ENCODE measurements at regions not wholly inside any gene's neighbourhood (a gene's known extent, or its start where the extent isn't known, plus 50 kb on each side); places are given as distances from the start of the nearest gene placed in this dataset.

DNA sequence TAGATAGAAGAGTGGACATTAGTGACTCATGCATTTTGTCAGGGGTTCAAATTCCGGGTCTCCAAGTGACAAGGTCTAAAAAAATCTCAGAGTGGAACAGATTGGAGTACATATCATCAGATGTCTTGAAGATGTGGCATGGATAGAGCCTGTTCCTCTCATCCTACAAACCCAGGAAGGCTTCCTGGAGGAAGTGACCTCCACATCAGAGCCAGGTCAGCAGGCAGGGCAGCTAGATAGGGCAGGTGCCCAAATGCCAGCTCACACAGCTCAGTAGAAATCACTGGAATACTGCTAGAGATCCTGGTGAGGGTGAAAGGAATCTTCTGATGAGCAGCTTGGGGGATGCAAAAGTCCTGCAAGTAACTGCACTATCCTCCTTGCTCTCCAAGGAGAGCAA lies 196.6 kb upstream of the SDK2 start:
- H2AFZ ChIP-seq (ENCODE audit: insufficient read depth, low read depth, low read length, poor library complexity, severe bottlenecking), result no peak overlapping the region
- no peaks in the 10 kb centered on the region for H3K4me1 ChIP-seq (ENCODE audit: control insufficient read depth in 2 of 2, insufficient read depth in 2 of 2, low read length in 2 of 2)
- Mint-ChIP-seq H3K4me3 (no peak overlapping the region), H3K27ac (no peak overlapping the region), H3K27me3 (peaks cover 10% of the 10 kb centered on the region), H3K4me1 (no peaks in the 10 kb centered on the region), H3K9me3 (ENCODE audit: insufficient read depth) (no peaks in the 10 kb centered on the region)
- no peaks in the 10 kb centered on the region for H4K20me1 ChIP-seq (ENCODE audit: control insufficient read depth, insufficient read depth, low read length, poor library complexity, severe bottlenecking)
- no peak overlapping the region for H3K27ac ChIP-seq (ENCODE audit: low read length in 2 of 2)
- no peaks in the 10 kb centered on the region for H3K36me3 ChIP-seq (replicated peaks in 1 of 2; ENCODE audit: control extremely low read depth in 1 of 2, control insufficient read depth in 1 of 2, extremely low read depth in 1 of 2, insufficient read depth in 2 of 2, low read length in 1 of 2)
- intact Hi-C loops (cut with micrococcal nuclease), result no loop called here
- DNase-seq, result no peak
- ATAC-seq (ENCODE audit: low read depth), result no peak
- peaks cover 0 to 5% (median 0%) of the 10 kb centered on the region in 4 experiments for H3K27me3 ChIP-seq (replicated peaks in 1 of 4; ENCODE audit: control extremely low read depth in 1 of 4, control insufficient read depth in 3 of 4, insufficient read depth in 4 of 4, low read length in 3 of 4)
- no peak overlapping the region for H3K4me3 ChIP-seq (ENCODE audit: control extremely low read depth in 1 of 5, extremely low read depth in 1 of 5, insufficient read depth in 1 of 5, low read depth in 2 of 5, low read length in 4 of 5)
- ChIA-PET CTCF (no interaction called here), POLR2A (no interaction called here)
- no peak for TF ChIP-seq EZH2 (IDR thresholded peaks at IDR 0.05; ENCODE audit: borderline replicate concordance, insufficient read depth, low read depth, low read length, poor library complexity, severe bottlenecking)
- TF ChIP-seq CTCF (IDR thresholded peaks at IDR 0.05), result no peak
- peaks cover 0 to 13% (median 4%) of the 10 kb centered on the region in 3 donors for H3K9me3 ChIP-seq (ENCODE audit: control extremely low read depth in 1 of 3, control insufficient read depth in 2 of 3, insufficient read depth in 1 of 3, low read length in 2 of 3)
- H3K9ac ChIP-seq (ENCODE audit: low read length), result no peak overlapping the region
- H3K4me2 ChIP-seq (replicated peaks; ENCODE audit: low read depth, low read length, poor library complexity, severe bottlenecking), result no peak overlapping the region
- no peaks in the 10 kb centered on the region for H3K79me2 ChIP-seq (ENCODE audit: control insufficient read depth, insufficient read depth, low read length)
- WGBS (ENCODE audit: insufficient coverage), result no CpG with 5 or more reads among the region's 1 CpG

- peaks cover 0 to 7% (median 4%) of the 10 kb centered on the region in 3 donors for H3K9me3 ChIP-seq (ENCODE audit: control extremely low read depth in 1 of 3, control insufficient read depth in 2 of 3, insufficient read depth in 1 of 3, low read length in 2 of 3)
- no peak overlapping the region for H3K4me2 ChIP-seq (replicated peaks; ENCODE audit: low read depth, low read length, poor library complexity, severe bottlenecking)
- WGBS (ENCODE audit: insufficient coverage), result 40% methylated on average over 1 of the region's 3 CpGs
- DNase-seq (no peak), ATAC-seq (ENCODE audit: low read depth) (no peak)
- Mint-ChIP-seq H3K4me3 (no peak overlapping the region), H3K27me3 (peaks cover 15% of the 10 kb centered on the region), H3K9me3 (ENCODE audit: insufficient read depth) (no peaks in the 10 kb centered on the region), H3K4me1 (no peaks in the 10 kb centered on the region), H3K27ac (no peak overlapping the region)
- CTCF ChIA-PET, result interaction anchor here (1.0 kb wide), 1 partner anchor 412 kb away, joined by 7 read pairs; no protein-coding TSS in a partner anchor
- intact Hi-C loops (cut with micrococcal nuclease), result no loop called here
- no peak overlapping the region for H2AFZ ChIP-seq (ENCODE audit: insufficient read depth, low read depth, low read length, poor library complexity, severe bottlenecking)
- POLR2A ChIA-PET, result no interaction called here
- no peaks in the 10 kb centered on the region for H3K36me3 ChIP-seq (replicated peaks in 1 of 2; ENCODE audit: control extremely low read depth in 1 of 2, control insufficient read depth in 1 of 2, extremely low read depth in 1 of 2, insufficient read depth in 2 of 2, low read length in 1 of 2)
- H3K27me3 ChIP-seq (replicated peaks in 1 of 4; ENCODE audit: control extremely low read depth in 1 of 4, control insufficient read depth in 3 of 4, insufficient read depth in 4 of 4, low read length in 3 of 4), result peaks cover 0 to 3% (median 0%) of the 10 kb centered on the region in 4 experiments
- no peak overlapping the region for H3K27ac ChIP-seq (ENCODE audit: low read length in 2 of 2)
- no peak overlapping the region for H3K4me3 ChIP-seq (ENCODE audit: control extremely low read depth in 1 of 5, extremely low read depth in 1 of 5, insufficient read depth in 1 of 5, low read depth in 2 of 5, low read length in 4 of 5)
- H4K20me1 ChIP-seq (ENCODE audit: control insufficient read depth, insufficient read depth, low read length, poor library complexity, severe bottlenecking), result no peaks in the 10 kb centered on the region
- no peak for TF ChIP-seq EZH2 (IDR thresholded peaks at IDR 0.05; ENCODE audit: borderline replicate concordance, insufficient read depth, low read depth, low read length, poor library complexity, severe bottlenecking)
- TF ChIP-seq CTCF (IDR thresholded peaks at IDR 0.05), result no peak
- H3K9ac ChIP-seq (ENCODE audit: low read length), result no peak overlapping the region
- H3K79me2 ChIP-seq (ENCODE audit: control insufficient read depth, insufficient read depth, low read length), result no peaks in the 10 kb centered on the region
- no peaks in the 10 kb centered on the region for H3K4me1 ChIP-seq (ENCODE audit: control insufficient read depth in 2 of 2, insufficient read depth in 2 of 2, low read length in 2 of 2)
Measured at GRCh38 chr17:73841431-73842060, 197.3 kb upstream of the SDK2 start.

Data from B cell (primary cell).